SU-DHL-6 (cell line): ENCODE measurements at regions not wholly inside any gene's neighbourhood (a gene's known extent, or its start where the extent isn't known, plus 50 kb on each side); places are given as distances from the start of the nearest gene placed in this dataset.

Experiments used
- H2AFZ ChIP-seq: fragments of 200-600 bp; sonication (generic); 2 replicates; pipeline ENCODE4 v1.6.1; 2014; ENCODE audit warnings: low read depth, mild to moderate bottlenecking, moderate library complexity, mixed read lengths, antibody characterized with exemption, low read length; ENCODE audit not compliant: severe bottlenecking
- H3F3A ChIP-seq: fragments of 200-600 bp; shearing (Covaris generic); 2 replicates; pipeline ENCODE4 v1.6.0; 2016; ENCODE audit warnings: antibody characterized with exemption, mild to moderate bottlenecking; ENCODE audit not compliant: insufficient read depth
- H3K27ac ChIP-seq: fragments of 200-600 bp; sonication (generic); 2 replicates; pipeline ENCODE4 v1.5.1; 2016; ENCODE audit warnings: low read depth, mild to moderate bottlenecking, low read length, moderate library complexity, mixed read lengths
- H3K27me3 ChIP-seq: fragments of 200-600 bp; sonication (generic), shearing (Covaris generic); 2 replicates; pipeline ENCODE4 v1.6.0; 2014; ENCODE audit warnings: mild to moderate bottlenecking, low read length
- H3K36me3 ChIP-seq: fragments of 200-600 bp; sonication (generic); 2 replicates; pipeline ENCODE4 v1.6.1; 2014; ENCODE audit warnings: mild to moderate bottlenecking, low read length, mixed read lengths
- H3K4me2 ChIP-seq: fragments of 300-600, 200-600 bp; shearing (Covaris generic), sonication (generic); 2 replicates; pipeline ENCODE4 v1.6.0; 2014; ENCODE audit warnings: low read length, low read depth, mild to moderate bottlenecking; ENCODE audit not compliant: poor library complexity, severe bottlenecking
- H3K4me3 ChIP-seq: fragments of 200-600 bp; sonication (generic); 2 replicates; pipeline ENCODE4 v1.5.1; 2014; ENCODE audit warnings: antibody characterized with exemption, low read length, mild to moderate bottlenecking, mixed read lengths; ENCODE audit not compliant: insufficient read depth, poor library complexity, severe bottlenecking
- H3K79me2 ChIP-seq: fragments of 200-600 bp; sonication (generic); 2 replicates; pipeline ENCODE4 v1.6.1; 2014; ENCODE audit warnings: mild to moderate bottlenecking, low read length, moderate library complexity; ENCODE audit not compliant: insufficient read depth
- H3K9ac ChIP-seq: fragments of 200-600 bp; sonication (generic); 2 replicates; pipeline ENCODE4 v1.7.0; 2014; ENCODE audit warnings: mild to moderate bottlenecking, low read length
- H3K9me2 ChIP-seq: fragments of 200-600 bp; sonication (generic); replicated peaks from 2 replicates; pipeline ENCODE4 v1.6.1; 2014; ENCODE audit warnings: low read length; ENCODE audit not compliant: insufficient read depth
- H3K9me3 ChIP-seq: fragments of 200-600 bp; sonication (generic); 2 replicates; pipeline ENCODE4 v1.6.1; 2014; ENCODE audit warnings: low read length, mixed read lengths; ENCODE audit not compliant: insufficient read depth
- H4K20me1 ChIP-seq: fragments of 200-600 bp; sonication (generic); 2 replicates; pipeline ENCODE4 v1.6.1; 2014; ENCODE audit warnings: low read depth, mild to moderate bottlenecking, antibody characterized with exemption, low read length, moderate library complexity, mixed read lengths
- CTCF ChIP-seq: fragments of 200-600 bp; sonication (generic); IDR thresholded peaks from one replicate; pipeline ENCODE4 v1.5.1; 2017; ENCODE audit warnings: antibody characterized with exemption, mild to moderate bottlenecking, low read length, moderate library complexity; ENCODE audit not compliant: insufficient read depth, poor library complexity, severe bottlenecking
- EZH2phosphoT487 ChIP-seq: fragments of 200-600 bp; sonication (generic), shearing (Covaris generic); conservative IDR thresholded peaks from 2 replicates; pipeline ENCODE4 v1.6.1; 2018; ENCODE audit warnings: mild to moderate bottlenecking, antibody characterized with exemption, low read length, moderate library complexity, mixed read lengths

- Histone ChIP-seq H3K27me3 (no peaks in the 10 kb centered on the region; the same call in 1 of the 2 replicates), H3K9me3 (no peaks in the 10 kb centered on the region), H3K4me3 (no peak overlapping the region), H3K4me2 (no peak overlapping the region), H3K9me2 (no peaks in the 10 kb centered on the region), H3K27ac (no peak overlapping the region), H2AFZ (no peak overlapping the region), H3K36me3 (no peaks in the 10 kb centered on the region), H4K20me1 (no peaks in the 10 kb centered on the region), H3K9ac (no peak overlapping the region), H3K79me2 (no peaks in the 10 kb centered on the region), H3F3A (no peaks in the 10 kb centered on the region)
- TF ChIP-seq EZH2phosphoT487 (no peak), CTCF (no peak)
Measured at GRCh38 chr7:127516320-127516719, 69.1 kb downstream of the GCC1 start.

- no peak overlapping the region for H3K4me3 ChIP-seq
- no peaks in the 10 kb centered on the region for H4K20me1 ChIP-seq
- no peak overlapping the region for H3K4me2 ChIP-seq
- no peaks in the 10 kb centered on the region for H3K79me2 ChIP-seq
- TF ChIP-seq CTCF = no peak
- no peak for TF ChIP-seq EZH2phosphoT487
- H2AFZ ChIP-seq = no peak overlapping the region
- no peak overlapping the region for H3K9ac ChIP-seq
- H3K9me3 ChIP-seq = no peaks in the 10 kb centered on the region
- H3K27ac ChIP-seq = no peak overlapping the region
- H3F3A ChIP-seq = no peaks in the 10 kb centered on the region
- no peaks in the 10 kb centered on the region for H3K9me2 ChIP-seq
- H3K36me3 ChIP-seq = no peaks in the 10 kb centered on the region
- H3K27me3 ChIP-seq = no peaks in the 10 kb centered on the region; the same call in 1 of the 2 replicates
Measured at GRCh38 chr7:127514499-127514898, 70.9 kb downstream of the GCC1 start.

GRCh38 chr7:127513311-127513710, 72.1 kb downstream of the GCC1 start:
- Histone ChIP-seq H3K36me3 (no peaks in the 10 kb centered on the region), H2AFZ (no peak overlapping the region), H3K4me3 (no peak overlapping the region), H3K9me2 (no peaks in the 10 kb centered on the region), H4K20me1 (no peaks in the 10 kb centered on the region), H3K27me3 (no peaks in the 10 kb centered on the region; the same call in 1 of the 2 replicates), H3K27ac (no peak overlapping the region), H3K9me3 (no peaks in the 10 kb centered on the region), H3K79me2 (no peaks in the 10 kb centered on the region), H3K9ac (no peak overlapping the region), H3F3A (no peaks in the 10 kb centered on the region), H3K4me2 (no peak overlapping the region)
- TF ChIP-seq EZH2phosphoT487 (no peak), CTCF (no peak)
